Endothelial cell of umbilical vein (primary cell): ENCODE measurements at regions not wholly inside any gene's neighbourhood (a gene's known extent, or its start where the extent isn't known, plus 50 kb on each side); places are given as distances from the start of the nearest gene placed in this dataset.

Experiments
- BruUV-seq: library from RNA; stranded (reverse); fragments of 400-500 nt; replicated peaks from 2 replicates; lab custom pipeline; 2021; lab: Mats Ljungman, UMichigan
- CTCF ChIA-PET: fragments of 300-600, 350-600 bp; sonication (Branson Sonifier 250); formaldehyde crosslinking; loops from one replicate; lab custom pipeline; 2021; ENCODE audit warnings: antibody characterized with exemption, inconsistent platforms; lab: Charles Lee
- POLR2A ChIA-PET: fragments of 300-600, 350-600 bp; sonication (Branson Sonifier 250); formaldehyde crosslinking; loops from one replicate; lab custom pipeline; 2021; ENCODE audit warnings: antibody characterized with exemption, inconsistent platforms; lab: Charles Lee
- DNase-seq: peaks from one replicate; pipeline ENCODE4 v3.0.0-alpha.2; 2011; ENCODE audit warnings: low read depth, low spot score
- FAIRE-seq: peaks from 2 replicates; lab custom pipeline; 2011; peaks lifted over from hg19 to GRCh38; lab: Jason Lieb, UNC
- H2AFZ ChIP-seq: 2 replicates; pipeline ENCODE4 v1.6.0; 2012; ENCODE audit warnings: low read depth, low read length, control low read depth, inconsistent platforms
- H3K27ac ChIP-seq: 2 replicates; pipeline ENCODE4 v1.5.1; 2011; ENCODE audit warnings: low read depth, mild to moderate bottlenecking, control low read depth, low read length, moderate library complexity; ENCODE audit not compliant: insufficient read depth
- H3K27me3 ChIP-seq, 2 experiments: 2 replicates each; pipeline versions ENCODE4 v1.6.0 to v1.6.1; 2011; ENCODE audit warnings: low read length in 2 of 2, mixed read lengths in 1 of 2; ENCODE audit not compliant: control insufficient read depth in 2 of 2, insufficient read depth in 2 of 2
- H3K36me3 ChIP-seq, 2 experiments: 2 replicates in 1 of 2; 3 replicates in 1 of 2; pipeline ENCODE4 v1.5.1; 2011; ENCODE audit warnings: low read length in 2 of 2, mild to moderate bottlenecking in 1 of 2, moderate library complexity in 1 of 2; ENCODE audit not compliant: control insufficient read depth in 2 of 2, insufficient read depth in 2 of 2; ENCODE audit errors: extremely low read depth in 1 of 2
- H3K4me1 ChIP-seq: 3 replicates; pipeline ENCODE4 v1.5.1; 2011; ENCODE audit warnings: mild to moderate bottlenecking, low read length; ENCODE audit not compliant: control insufficient read depth, insufficient read depth; ENCODE audit errors: extremely low read depth
- H3K4me2 ChIP-seq: 2 replicates; pipeline ENCODE4 v1.6.1; 2011; ENCODE audit warnings: low read length, control low read depth, mixed read lengths; ENCODE audit not compliant: insufficient read depth
- H3K4me3 ChIP-seq, 3 experiments: fragments of 200-600 bp in 1 of 3; sonication (generic), shearing (Covaris generic) in 1 of 3; replicated peaks in 1 of 3; 2 replicates each; pipeline ENCODE4 v1.5.1; 2011 to 2016; ENCODE audit warnings: control low read depth in 3 of 3, low read length in 3 of 3, mild to moderate bottlenecking in 2 of 3, inconsistent platforms in 1 of 3, low read depth in 1 of 3, moderate library complexity in 1 of 3; ENCODE audit not compliant: insufficient read depth in 1 of 3
- H3K79me2 ChIP-seq: 2 replicates; pipeline ENCODE4 v1.6.0; 2012; ENCODE audit warnings: low read length, inconsistent platforms; ENCODE audit not compliant: control insufficient read depth, insufficient read depth
- H3K9ac ChIP-seq: replicated peaks from 2 replicates; pipeline ENCODE3; 2011; ENCODE audit warnings: low read length, control low read depth; ENCODE audit not compliant: insufficient read depth; ENCODE audit errors: extremely low read depth
- H3K9me1 ChIP-seq: replicated peaks from 3 replicates; pipeline ENCODE4 v1.6.0; 2011; ENCODE audit warnings: mild to moderate bottlenecking, low read length; ENCODE audit not compliant: control insufficient read depth, insufficient read depth; ENCODE audit errors: extremely low read depth
- H3K9me3 ChIP-seq: replicated peaks from 2 replicates; pipeline ENCODE4 v1.5.1; 2012; ENCODE audit warnings: low read length, inconsistent platforms; ENCODE audit not compliant: control insufficient read depth, insufficient read depth
- H4K20me1 ChIP-seq: replicated peaks from 2 replicates; pipeline ENCODE3; 2011; ENCODE audit warnings: mild to moderate bottlenecking, low read length; ENCODE audit not compliant: control insufficient read depth, insufficient read depth; ENCODE audit errors: extremely low read depth
- CTCF ChIP-seq, 2 donors: IDR thresholded peaks; 1 replicate in 1 of 2; 2 replicates in 1 of 2; pipeline ENCODE4 v1.5.1; 2011; ENCODE audit warnings: low read length in 2 of 2, mild to moderate bottlenecking in 2 of 2, moderate library complexity in 2 of 2, control low read depth in 1 of 2, inconsistent platforms in 1 of 2, low read depth in 1 of 2; ENCODE audit not compliant: insufficient read depth in 1 of 2; ENCODE audit errors: extremely low read depth in 1 of 2
- EZH2 ChIP-seq: IDR thresholded peaks from 2 replicates; pipeline ENCODE4 v1.6.1; 2012; ENCODE audit warnings: borderline replicate concordance, low read depth, mild to moderate bottlenecking, moderate library complexity, low read length, inconsistent platforms; ENCODE audit not compliant: severe bottlenecking
- FOS ChIP-seq: IDR thresholded peaks from 2 replicates; pipeline ENCODE4 v1.6.1; 2011; ENCODE audit warnings: mild to moderate bottlenecking, low read length, moderate library complexity, borderline replicate concordance; ENCODE audit not compliant: insufficient read depth
- GATA2 ChIP-seq: IDR thresholded peaks from 2 replicates; pipeline ENCODE4 v1.7.0; 2011; ENCODE audit warnings: low read depth, mild to moderate bottlenecking, moderate library complexity, mixed read lengths, low read length; ENCODE audit not compliant: insufficient read length, insufficient read depth
- JUN ChIP-seq: IDR thresholded peaks from 2 replicates; pipeline ENCODE4 v1.6.1; 2011; ENCODE audit warnings: borderline replicate concordance, low read depth; ENCODE audit not compliant: insufficient read length, insufficient read depth
- MYC ChIP-seq: IDR thresholded peaks from one replicate; pipeline ENCODE4 v1.6.1; 2011; ENCODE audit warnings: mild to moderate bottlenecking, low read depth, low read length
- POLR2A ChIP-seq: IDR thresholded peaks from 2 replicates; pipeline ENCODE4 v1.6.1; 2012; ENCODE audit warnings: low read depth, mild to moderate bottlenecking, control low read depth, low read length
- POLR2AphosphoS5 ChIP-seq: IDR thresholded peaks from 2 replicates; pipeline ENCODE4 v1.6.1; 2012; ENCODE audit warnings: low read depth, mild to moderate bottlenecking, control low read depth, low read length, moderate library complexity; ENCODE audit not compliant: insufficient read depth
- dilution Hi-C: fragments of 300-500 bp; cut with MboI; formaldehyde crosslinking; loops from one replicate; pipeline ENCODE4 v1.15.0; 2019; ENCODE audit warnings: low sequenced_read_pairs; ENCODE audit not compliant: extremely low pct_ligation_motif_present
- intact Hi-C: fragments of 100-400 bp; cut with micrococcal nuclease; formaldehyde crosslinking; loops from one replicate; pipeline ENCODE4 v1.10.0; 2022
- TF ChIP-seq, protein P1 (sequence below): IDR thresholded peaks from 2 replicates; pipeline ENCODE4 v1.6.1; 2011; ENCODE audit not compliant: insufficient read depth, insufficient read length

GRCh38 chr5:68738236-68738635 lies 355.6 kb upstream of the SLC30A5 start:
- Histone ChIP-seq H2AFZ (no peak overlapping the region), H4K20me1 (no peaks in the 10 kb centered on the region), H3K4me1 (no peaks in the 10 kb centered on the region), H3K4me2 (no peak overlapping the region), H3K27ac (no peak overlapping the region), H3K4me3 (no peak overlapping the region), H3K9me3 (no peaks in the 10 kb centered on the region), H3K36me3 (no peaks in the 10 kb centered on the region), H3K79me2 (no peaks in the 10 kb centered on the region), H3K9ac (no peak overlapping the region), H3K9me1 (no peaks in the 10 kb centered on the region), H3K27me3 (no peaks in the 10 kb centered on the region)
- POLR2A ChIA-PET, result no interaction called here
- BruUV-seq, result no TSS peak
- dilution Hi-C loops (no loop called here), intact Hi-C loops (no loop called here)
- DNase-seq (no peak), FAIRE-seq (no peak)
- CTCF ChIA-PET, result no interaction called here
- TF ChIP-seq POLR2A (no peak), MYC (no peak), FOS (no peak), GATA2 (no peak), CTCF (IDR thresholded peaks at IDR 0.05; ENCODE audit: extremely low read depth in 1 of 2, insufficient read depth in 1 of 2, low read depth in 1 of 2, low read length in 2 of 2) (no peak)
- TF ChIP-seq, protein P1, sequence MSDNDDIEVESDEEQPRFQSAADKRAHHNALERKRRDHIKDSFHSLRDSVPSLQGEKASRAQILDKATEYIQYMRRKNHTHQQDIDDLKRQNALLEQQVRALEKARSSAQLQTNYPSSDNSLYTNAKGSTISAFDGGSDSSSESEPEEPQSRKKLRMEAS, result no peak

- no peak for DNase-seq
- no peaks in the 10 kb centered on the region for H4K20me1 ChIP-seq
- H3K27me3 ChIP-seq, result no peaks in the 10 kb centered on the region
- H2AFZ ChIP-seq, result no peak overlapping the region
- H3K9ac ChIP-seq, result no peak overlapping the region
- H3K4me3 ChIP-seq, result no peak overlapping the region
- H3K4me1 ChIP-seq, result no peaks in the 10 kb centered on the region
- intact Hi-C loops (no loop called here), dilution Hi-C loops (no loop called here)
- TF ChIP-seq MYC, result no peak
- no peak for TF ChIP-seq POLR2AphosphoS5
- no peak for TF ChIP-seq CTCF (IDR thresholded peaks at IDR 0.05; ENCODE audit: extremely low read depth in 1 of 2, insufficient read depth in 1 of 2, low read depth in 1 of 2, low read length in 2 of 2)
- TF ChIP-seq EZH2, result no peak
- no peak for TF ChIP-seq GATA2
- TF ChIP-seq, protein P1, result no peak
- TF ChIP-seq FOS, result no peak
- TF ChIP-seq JUN, result no peak
- TF ChIP-seq POLR2A, result no peak
- no peaks in the 10 kb centered on the region for H3K9me3 ChIP-seq
- no peak for FAIRE-seq
- no peak overlapping the region for H3K4me2 ChIP-seq
- H3K9me1 ChIP-seq, result no peaks in the 10 kb centered on the region
- BruUV-seq, result no TSS peak
- H3K36me3 ChIP-seq, result no peaks in the 10 kb centered on the region
- no peaks in the 10 kb centered on the region for H3K79me2 ChIP-seq
- POLR2A ChIA-PET, result no interaction called here
- CTCF ChIA-PET, result no interaction called here
- H3K27ac ChIP-seq, result no peak overlapping the region
Observed at GRCh38 chr5:68738841-68739240, 355.0 kb upstream of the SLC30A5 start.
